ENCODE measurements at regions not wholly inside any gene's neighbourhood (a gene's known extent, or its start where the extent isn't known, plus 50 kb on each side); places are given as distances from the start of the nearest gene placed in this dataset.

- ChIA-PET POLR2A (no interaction called here), CTCF (no interaction called here)
Measured at GRCh38 chr5:40106847-40107246, 572.9 kb upstream of the PTGER4 start.

GRCh38 chr5:40098313-40098712 is 581.4 kb upstream of the PTGER4 start:
- no peak overlapping the region for H3K27ac Mint-ChIP-seq
- no peak for ATAC-seq
- peaks cover 2% of the 10 kb centered on the region for H3K9me3 Mint-ChIP-seq (ENCODE audit: low read depth)
- H3K36me3 Mint-ChIP-seq (ENCODE audit: low read depth), result no peaks in the 10 kb centered on the region
- CTCF ChIA-PET, result no interaction called here
- H3K4me1 Mint-ChIP-seq, result no peaks in the 10 kb centered on the region
- intact Hi-C loops (cut with DNase I, micrococcal nuclease), result no loop called here
- POLR2A ChIA-PET, result no interaction called here
- DNase-seq, result no peak
- H3K4me3 Mint-ChIP-seq, result no peak overlapping the region
- no peaks in the 10 kb centered on the region for H3K27me3 Mint-ChIP-seq

More at GRCh38 chr5:40106847-40107246, 572.9 kb upstream of the PTGER4 start:
- H3K36me3 Mint-ChIP-seq (ENCODE audit: low read depth), result peaks cover 3% of the 10 kb centered on the region
- no peak overlapping the region for H3K27ac Mint-ChIP-seq
- H3K9me3 Mint-ChIP-seq (ENCODE audit: low read depth), result peaks cover 15% of the 10 kb centered on the region
- peaks cover 2% of the 10 kb centered on the region for H3K27me3 Mint-ChIP-seq
- no peak for ATAC-seq
- intact Hi-C loops (cut with DNase I, micrococcal nuclease), result no loop called here
- H3K4me3 Mint-ChIP-seq, result no peak overlapping the region
- DNase-seq, result no peak
- no peaks in the 10 kb centered on the region for H3K4me1 Mint-ChIP-seq

- Mint-ChIP-seq H3K4me1 (no peaks in the 10 kb centered on the region), H3K27me3 (no peaks in the 10 kb centered on the region), H3K9me3 (ENCODE audit: low read depth) (peaks cover 13% of the 10 kb centered on the region), H3K4me3 (no peak overlapping the region), H3K36me3 (ENCODE audit: low read depth) (peaks cover 2% of the 10 kb centered on the region), H3K27ac (no peak overlapping the region)
- DNase-seq (no peak), ATAC-seq (no peak)
- intact Hi-C loops (cut with DNase I, micrococcal nuclease), result no loop called here
- CTCF ChIA-PET, result interaction anchor here (0.5 kb wide), 1 partner anchor 160 kb away, joined by 3 read pairs; no protein-coding TSS in a partner anchor
- POLR2A ChIA-PET, result no interaction called here
Measured at GRCh38 chr5:40093550-40093949, 586.2 kb upstream of the PTGER4 start.

- DNase-seq (no peak), ATAC-seq (no peak)
- Mint-ChIP-seq H3K9me3 (ENCODE audit: low read depth) (peaks cover 13% of the 10 kb centered on the region), H3K27me3 (no peaks in the 10 kb centered on the region), H3K36me3 (ENCODE audit: low read depth) (peaks cover 2% of the 10 kb centered on the region), H3K4me3 (no peak overlapping the region), H3K27ac (no peak overlapping the region), H3K4me1 (peaks cover 2% of the 10 kb centered on the region)
- CTCF ChIA-PET, result no interaction called here
- POLR2A ChIA-PET, result no interaction called here
- intact Hi-C loops (cut with DNase I, micrococcal nuclease), result no loop called here
Measured at GRCh38 chr5:40089269-40089668, 590.4 kb upstream of the PTGER4 start.

- peaks cover 2% of the 10 kb centered on the region for H3K27me3 Mint-ChIP-seq
- DNase-seq (no peak), ATAC-seq (no peak)
- H3K27ac Mint-ChIP-seq, result no peak overlapping the region
- no peak overlapping the region for H3K4me3 Mint-ChIP-seq
- ChIA-PET POLR2A (no interaction called here), CTCF (interaction anchor here (1.3 kb wide), 1 partner anchor 61 kb away, joined by 3 read pairs; no protein-coding TSS in a partner anchor)
- peaks cover 1% of the 10 kb centered on the region for H3K9me3 Mint-ChIP-seq (ENCODE audit: low read depth)
- peaks cover 2% of the 10 kb centered on the region for H3K4me1 Mint-ChIP-seq
- H3K36me3 Mint-ChIP-seq (ENCODE audit: low read depth), result no peaks in the 10 kb centered on the region
- intact Hi-C loops (cut with DNase I, micrococcal nuclease), result no loop called here
Measured at GRCh38 chr5:40084614-40085013, 595.1 kb upstream of the PTGER4 start.

GRCh38 chr5:40082313-40082712 is 597.4 kb upstream of the PTGER4 start:
- intact Hi-C loops (cut with DNase I, micrococcal nuclease), result no loop called here
- Mint-ChIP-seq H3K9me3 (ENCODE audit: low read depth) (no peaks in the 10 kb centered on the region), H3K36me3 (ENCODE audit: low read depth) (no peaks in the 10 kb centered on the region), H3K4me1 (peaks cover 2% of the 10 kb centered on the region), H3K4me3 (no peak overlapping the region), H3K27me3 (peaks cover 2% of the 10 kb centered on the region), H3K27ac (no peak overlapping the region)
- ChIA-PET CTCF (interaction anchor here (1.2 to 1.8 kb wide), 2 partner anchors 17 to 91 kb away, joined by 3 to 4 read pairs; no protein-coding TSS in a partner anchor), POLR2A (no interaction called here)
- DNase-seq (no peak), ATAC-seq (no peak)

GRCh38 chr5:40080191-40080590 is 599.5 kb upstream of the PTGER4 start:
- Mint-ChIP-seq H3K4me3 (no peak overlapping the region), H3K36me3 (ENCODE audit: low read depth) (no peaks in the 10 kb centered on the region), H3K4me1 (peaks cover 2% of the 10 kb centered on the region), H3K27ac (no peak overlapping the region), H3K9me3 (ENCODE audit: low read depth) (no peaks in the 10 kb centered on the region), H3K27me3 (peaks cover 2% of the 10 kb centered on the region)
- ChIA-PET CTCF (no interaction called here), POLR2A (no interaction called here)
- DNase-seq (no peak), ATAC-seq (no peak)
- intact Hi-C loops (cut with DNase I, micrococcal nuclease), result no loop called here

GRCh38 chr5:40078898-40079575 is 600.7 kb upstream of the PTGER4 start:
- no peaks in the 10 kb centered on the region for H3K4me1 Mint-ChIP-seq
- ATAC-seq (no peak), DNase-seq (no peak)
- no peak overlapping the region for H3K27ac Mint-ChIP-seq
- H3K27me3 Mint-ChIP-seq, result peaks cover 2% of the 10 kb centered on the region
- CTCF ChIA-PET, result no interaction called here
- no peaks in the 10 kb centered on the region for H3K9me3 Mint-ChIP-seq (ENCODE audit: low read depth)
- POLR2A ChIA-PET, result no interaction called here
- H3K36me3 Mint-ChIP-seq (ENCODE audit: low read depth), result no peaks in the 10 kb centered on the region
- no peak overlapping the region for H3K4me3 Mint-ChIP-seq
- intact Hi-C loops (cut with DNase I, micrococcal nuclease), result no loop called here

GRCh38 chr5:40074826-40075225 is 604.9 kb upstream of the PTGER4 start:
- intact Hi-C loops (cut with DNase I, micrococcal nuclease), result no loop called here
- Mint-ChIP-seq H3K4me3 (no peak overlapping the region), H3K27me3 (peaks cover 7% of the 10 kb centered on the region), H3K36me3 (ENCODE audit: low read depth) (no peaks in the 10 kb centered on the region), H3K27ac (no peak overlapping the region), H3K9me3 (ENCODE audit: low read depth) (no peaks in the 10 kb centered on the region), H3K4me1 (no peaks in the 10 kb centered on the region)
- CTCF ChIA-PET, result no interaction called here
- no peak for DNase-seq
- POLR2A ChIA-PET, result no interaction called here
- no peak for ATAC-seq

- no peak overlapping the region for H3K4me3 Mint-ChIP-seq
- POLR2A ChIA-PET, result no interaction called here
- H3K36me3 Mint-ChIP-seq (ENCODE audit: low read depth), result no peaks in the 10 kb centered on the region
- CTCF ChIA-PET, result no interaction called here
- peaks cover 7% of the 10 kb centered on the region for H3K27me3 Mint-ChIP-seq
- no peaks in the 10 kb centered on the region for H3K4me1 Mint-ChIP-seq
- H3K9me3 Mint-ChIP-seq (ENCODE audit: low read depth), result no peaks in the 10 kb centered on the region
- DNase-seq, result no peak
- ATAC-seq, result no peak
- intact Hi-C loops (cut with DNase I, micrococcal nuclease), result no loop called here
- no peak overlapping the region for H3K27ac Mint-ChIP-seq
Measured at GRCh38 chr5:40073927-40074326, 605.8 kb upstream of the PTGER4 start.

- ChIA-PET CTCF (interaction anchor here (0.8 kb wide), 1 partner anchor 121 kb away, joined by 3 read pairs; no protein-coding TSS in a partner anchor), POLR2A (no interaction called here)
- Mint-ChIP-seq H3K4me1 (no peaks in the 10 kb centered on the region), H3K27ac (no peak overlapping the region), H3K4me3 (no peak overlapping the region), H3K27me3 (peaks cover 8% of the 10 kb centered on the region), H3K36me3 (ENCODE audit: low read depth) (no peaks in the 10 kb centered on the region), H3K9me3 (ENCODE audit: low read depth) (no peaks in the 10 kb centered on the region)
- ATAC-seq (no peak), DNase-seq (no peak)
- intact Hi-C loops (cut with DNase I, micrococcal nuclease), result no loop called here
Measured at GRCh38 chr5:40071870-40072269, 607.8 kb upstream of the PTGER4 start.

- H3K27me3 Mint-ChIP-seq, result peaks cover 8% of the 10 kb centered on the region
Measured at GRCh38 chr5:40066616-40067015, 613.1 kb upstream of the PTGER4 start.

More at GRCh38 chr5:40066616-40067015, 613.1 kb upstream of the PTGER4 start:
- POLR2A ChIA-PET, result no interaction called here
- intact Hi-C loops (cut with DNase I, micrococcal nuclease), result no loop called here
- H3K9me3 Mint-ChIP-seq (ENCODE audit: low read depth), result peaks cover 2% of the 10 kb centered on the region
- CTCF ChIA-PET, result no interaction called here
- DNase-seq (no peak), ATAC-seq (no peak)
- H3K27ac Mint-ChIP-seq, result no peak overlapping the region
- no peaks in the 10 kb centered on the region for H3K36me3 Mint-ChIP-seq (ENCODE audit: low read depth)
- H3K4me3 Mint-ChIP-seq, result no peak overlapping the region
- H3K4me1 Mint-ChIP-seq, result no peaks in the 10 kb centered on the region
